ENCODE measurements at regions not wholly inside any gene's neighbourhood (a gene's known extent, or its start where the extent isn't known, plus 50 kb on each side); places are given as distances from the start of the nearest gene placed in this dataset.

GRCh38 chr22:27283240-27283639 is 518.3 kb downstream of the MN1 start:
- Histone ChIP-seq H3K4me1 (peaks cover 0 to 6% (median 2%) of the 10 kb centered on the region in 10 experiments; a peak in 11 of 20 replicates), H3K9me3 (replicated peaks in 1 of 11) (peaks cover 0 to 14% (median 10%) of the 10 kb centered on the region in 11 experiments; a peak in 14 of 22 replicates), H3K36me3 (no peaks in the 10 kb centered on the region), H3K27me3 (no peaks in the 10 kb centered on the region), H3K27ac (no peak overlapping the region), H3K4me2 (no peak overlapping the region), H4K20me1 (no peaks in the 10 kb centered on the region; a peak in 1 of 22 replicates), H3K9ac (no peak overlapping the region), H3K4me3 (no peak overlapping the region)
- TF ChIP-seq Cebpa-rat (IDR thresholded peaks at IDR 0.05), result no peak

GRCh38 chr22:27283714-27284113 is 517.8 kb downstream of the MN1 start:
- Histone ChIP-seq H3K4me3 (no peak overlapping the region), H3K27ac (no peak overlapping the region), H3K9ac (no peak overlapping the region), H3K4me2 (no peak overlapping the region), H3K36me3 (no peaks in the 10 kb centered on the region), H3K9me3 (replicated peaks in 1 of 11) (peaks cover 0 to 14% (median 10%) of the 10 kb centered on the region in 11 experiments; a peak in 14 of 22 replicates), H3K27me3 (no peaks in the 10 kb centered on the region), H3K4me1 (peaks cover 0 to 11% (median 6%) of the 10 kb centered on the region in 10 experiments; a peak in 11 of 20 replicates), H4K20me1 (no peaks in the 10 kb centered on the region; a peak in 1 of 22 replicates)
- TF ChIP-seq Cebpa-rat (IDR thresholded peaks at IDR 0.05), result no peak

GRCh38 chr22:27284324-27284723 is 517.2 kb downstream of the MN1 start:
- H3K27ac ChIP-seq, result no peak overlapping the region
- H3K27me3 ChIP-seq, result no peaks in the 10 kb centered on the region

GRCh38 chr22:27286711-27287110 is 514.8 kb downstream of the MN1 start:
- Histone ChIP-seq H3K36me3 (no peaks in the 10 kb centered on the region), H3K4me3 (no peak overlapping the region), H3K9ac (no peak overlapping the region), H3K27me3 (no peaks in the 10 kb centered on the region), H3K4me1 (peaks cover 0 to 13% (median 7%) of the 10 kb centered on the region in 10 experiments; a peak in 11 of 20 replicates), H4K20me1 (no peaks in the 10 kb centered on the region; a peak in 1 of 22 replicates), H3K4me2 (no peak overlapping the region), H3K27ac (no peak overlapping the region), H3K9me3 (replicated peaks in 1 of 11) (peaks cover 0 to 14% (median 10%) of the 10 kb centered on the region in 11 experiments; a peak in 14 of 22 replicates)
- no peak for TF ChIP-seq Cebpa-rat (IDR thresholded peaks at IDR 0.05)

More at GRCh38 chr22:27284324-27284723, 517.2 kb downstream of the MN1 start:
- Histone ChIP-seq H3K9me3 (replicated peaks in 1 of 11) (peaks cover 0 to 14% (median 10%) of the 10 kb centered on the region in 11 experiments; a peak in 14 of 22 replicates), H3K4me1 (peaks cover 0 to 13% (median 7%) of the 10 kb centered on the region in 10 experiments; a peak in 11 of 20 replicates), H3K4me2 (no peak overlapping the region), H3K4me3 (no peak overlapping the region), H4K20me1 (no peaks in the 10 kb centered on the region; a peak in 1 of 22 replicates), H3K9ac (no peak overlapping the region), H3K36me3 (no peaks in the 10 kb centered on the region)
- no peak for TF ChIP-seq Cebpa-rat (IDR thresholded peaks at IDR 0.05)

GRCh38 chr22:27292542-27293299 is 508.8 kb downstream of the MN1 start:
- Histone ChIP-seq H3K4me2 (no peak overlapping the region), H3K4me3 (no peak overlapping the region), H3K4me1 (peaks cover 2 to 14% (median 9%) of the 10 kb centered on the region in 10 experiments; a peak in 16 of 20 replicates), H4K20me1 (no peaks in the 10 kb centered on the region; a peak in 1 of 22 replicates), H3K9me3 (replicated peaks in 1 of 11) (no peaks in the 10 kb centered on the region), H3K27me3 (no peaks in the 10 kb centered on the region), H3K9ac (no peak overlapping the region), H3K27ac (no peak overlapping the region), H3K36me3 (no peaks in the 10 kb centered on the region)
- no peak for TF ChIP-seq Cebpa-rat (IDR thresholded peaks at IDR 0.05)

GRCh38 chr22:27293721-27294445 is 507.7 kb downstream of the MN1 start:
- Histone ChIP-seq H3K27me3 (no peaks in the 10 kb centered on the region), H3K9ac (no peak overlapping the region), H3K9me3 (replicated peaks in 1 of 11) (no peaks in the 10 kb centered on the region), H3K4me1 (peaks cover 13 to 16% (median 14%) of the 10 kb centered on the region in 10 experiments; a peak in 18 of 20 replicates), H3K4me3 (no peak overlapping the region), H3K36me3 (no peaks in the 10 kb centered on the region), H3K27ac (no peak overlapping the region), H3K4me2 (no peak overlapping the region), H4K20me1 (no peaks in the 10 kb centered on the region)
- TF ChIP-seq Cebpa-rat (IDR thresholded peaks at IDR 0.05), result no peak

GRCh38 chr22:27295040-27295439 is 506.5 kb downstream of the MN1 start:
- Histone ChIP-seq H3K27me3 (no peaks in the 10 kb centered on the region), H3K9me3 (replicated peaks in 1 of 11) (no peaks in the 10 kb centered on the region), H3K4me1 (peaks cover 16 to 21% (median 19%) of the 10 kb centered on the region in 10 experiments; a peak in 18 of 20 replicates), H3K9ac (no peak overlapping the region), H3K4me3 (no peak overlapping the region), H3K4me2 (no peak overlapping the region), H3K27ac (no peak overlapping the region), H3K36me3 (no peaks in the 10 kb centered on the region), H4K20me1 (no peaks in the 10 kb centered on the region)
- TF ChIP-seq Cebpa-rat (IDR thresholded peaks at IDR 0.05), result no peak

GRCh38 chr22:27295605-27296004 is 506.0 kb downstream of the MN1 start:
- peaks cover 16 to 21% (median 19%) of the 10 kb centered on the region in 10 experiments; a peak in 18 of 20 replicates for H3K4me1 ChIP-seq
- no peaks in the 10 kb centered on the region for H3K27me3 ChIP-seq
- no peak overlapping the region for H3K9ac ChIP-seq
- no peaks in the 10 kb centered on the region for H3K36me3 ChIP-seq
- H3K4me3 ChIP-seq, result no peak overlapping the region
- no peak overlapping the region for H3K4me2 ChIP-seq
- TF ChIP-seq Cebpa-rat (IDR thresholded peaks at IDR 0.05), result no peak
- no peaks in the 10 kb centered on the region for H4K20me1 ChIP-seq
- H3K27ac ChIP-seq, result no peak overlapping the region
- no peaks in the 10 kb centered on the region for H3K9me3 ChIP-seq (replicated peaks in 1 of 11)

- TF ChIP-seq Cebpa-rat (IDR thresholded peaks at IDR 0.05), result no peak
- no peaks in the 10 kb centered on the region for H4K20me1 ChIP-seq
- H3K36me3 ChIP-seq, result no peaks in the 10 kb centered on the region
- H3K4me3 ChIP-seq, result no peak overlapping the region
- H3K4me2 ChIP-seq, result no peak overlapping the region
- no peak overlapping the region for H3K9ac ChIP-seq
- peaks cover 16 to 21% (median 19%) of the 10 kb centered on the region in 10 experiments; a peak in 18 of 20 replicates for H3K4me1 ChIP-seq
- H3K9me3 ChIP-seq (replicated peaks in 1 of 11), result no peaks in the 10 kb centered on the region
- H3K27me3 ChIP-seq, result no peaks in the 10 kb centered on the region
- H3K27ac ChIP-seq, result no peak overlapping the region
These were observed 505.4 kb downstream of the MN1 start for GRCh38 chr22:27296091-27296675.

All from BLaER1 treated with 17β-estradiol and CSF1 and Interleukin-3, amounts not matched to agents 10 nM and 100 nM (cell line).